ENCODE measurements at regions not wholly inside any gene's neighbourhood (a gene's known extent, or its start where the extent isn't known, plus 50 kb on each side); places are given as distances from the start of the nearest gene placed in this dataset.

GRCh38 chr3:117139681-117140080, 430.1 kb downstream of the TUSC7 start:
- TF ChIP-seq POLR2A (IDR thresholded peaks at IDR 0.05) = no peak
- TF ChIP-seq CTCF (IDR thresholded peaks at IDR 0.05) = no peak

Measured in prostate gland (tissue), 2 donors.